Esophagus squamous epithelium (tissue), 5 donors: ENCODE measurements at regions not wholly inside any gene's neighbourhood (a gene's known extent, or its start where the extent isn't known, plus 50 kb on each side); places are given as distances from the start of the nearest gene placed in this dataset.

Experiments
- DNase-seq: peaks from one replicate; lab custom pipeline; 2025; lab: John Stamatoyannopoulos, UW
- H3K27ac ChIP-seq, 4 donors: fragments of 200-600 bp; sonication (generic); one replicate each; pipeline ENCODE4 v1.5.1; 2016 to 2019; ENCODE audit warnings: mild to moderate bottlenecking in 1 of 4
- H3K27me3 ChIP-seq, 4 donors: fragments of 200-600 bp; sonication (generic); 1 replicate in 3 of 4; 2 replicates in 1 of 4; pipeline versions ENCODE4 v1.5.1 to v1.6.0; 2017 to 2021; ENCODE audit warnings: antibody characterized with exemption in 1 of 4
- H3K36me3 ChIP-seq, 3 donors: fragments of 200-600 bp; sonication (generic); one replicate each; pipeline ENCODE4 v1.5.1; 2016 to 2019
- H3K4me1 ChIP-seq, 3 donors: fragments of 200-600 bp; sonication (generic); one replicate each; pipeline ENCODE4 v1.5.1; 2017 to 2019
- H3K4me3 ChIP-seq, 4 donors: fragments of 200-600 bp; sonication (generic); 1 replicate in 3 of 4; 2 replicates in 1 of 4; pipeline ENCODE4 v1.5.1; 2016 to 2019; ENCODE audit warnings: mild to moderate bottlenecking in 2 of 4, moderate library complexity in 1 of 4
- H3K9me3 ChIP-seq, 3 donors: fragments of 200-600 bp; sonication (generic); one replicate each; pipeline ENCODE4 v1.5.1; 2016 to 2019
- POLR2A ChIP-seq, 4 donors: fragments of 450-650 bp; IDR thresholded peaks; one replicate each; pipeline ENCODE4 v1.6.1; 2017; ENCODE audit warnings: antibody characterized with exemption in 4 of 4, mild to moderate bottlenecking in 4 of 4, moderate library complexity in 3 of 4
- WGBS, 2 donors: methylation state at CpG; one replicate each; pipeline ENCODE4 v1.1.5; 2018; 5-methylcytosine and 5-hydroxymethylcytosine counted together
- intact Hi-C: fragments of 100-400 bp; cut with DNase I; formaldehyde crosslinking; loops from one replicate; pipeline ENCODE4 v1.15.0; 2022
- TF ChIP-seq, protein P1 (sequence below), 6 experiments: fragments of 450-650 bp in 4 of 6; fragments of 200-600 bp in 2 of 6; sonication (generic) in 2 of 6; IDR thresholded peaks; one replicate each; pipeline ENCODE4 v1.5.1; 2016 to 2019; ENCODE audit warnings: antibody characterized with exemption in 6 of 6, mild to moderate bottlenecking in 4 of 6, moderate library complexity in 4 of 6
- donor health status: DM: yes; HTN: yes; CAD: no.

DNA sequence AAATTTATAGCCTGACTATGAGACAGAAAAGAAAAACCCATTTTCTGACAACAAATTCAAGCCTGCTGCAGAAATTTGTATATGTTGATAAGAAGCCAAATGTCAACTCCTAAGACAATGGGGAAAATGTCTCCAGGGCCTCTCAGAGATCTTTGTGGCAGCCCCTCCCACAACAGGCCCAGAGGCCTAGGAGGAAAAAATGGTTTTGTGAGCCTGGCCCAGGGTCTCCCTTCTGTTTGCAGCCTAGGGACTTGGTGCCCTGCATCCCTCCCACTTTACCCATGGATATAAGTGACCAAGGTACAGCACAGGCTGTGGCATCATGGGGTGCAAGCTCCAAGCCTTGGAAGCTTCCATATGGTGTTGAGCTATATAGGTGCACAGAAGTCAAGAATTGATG is 740.2 kb downstream of the SEMA5A start:
- peaks cover 0 to 16% (median 7%) of the 10 kb centered on the region in 3 donors for H3K9me3 ChIP-seq
- TF ChIP-seq, protein P1, sequence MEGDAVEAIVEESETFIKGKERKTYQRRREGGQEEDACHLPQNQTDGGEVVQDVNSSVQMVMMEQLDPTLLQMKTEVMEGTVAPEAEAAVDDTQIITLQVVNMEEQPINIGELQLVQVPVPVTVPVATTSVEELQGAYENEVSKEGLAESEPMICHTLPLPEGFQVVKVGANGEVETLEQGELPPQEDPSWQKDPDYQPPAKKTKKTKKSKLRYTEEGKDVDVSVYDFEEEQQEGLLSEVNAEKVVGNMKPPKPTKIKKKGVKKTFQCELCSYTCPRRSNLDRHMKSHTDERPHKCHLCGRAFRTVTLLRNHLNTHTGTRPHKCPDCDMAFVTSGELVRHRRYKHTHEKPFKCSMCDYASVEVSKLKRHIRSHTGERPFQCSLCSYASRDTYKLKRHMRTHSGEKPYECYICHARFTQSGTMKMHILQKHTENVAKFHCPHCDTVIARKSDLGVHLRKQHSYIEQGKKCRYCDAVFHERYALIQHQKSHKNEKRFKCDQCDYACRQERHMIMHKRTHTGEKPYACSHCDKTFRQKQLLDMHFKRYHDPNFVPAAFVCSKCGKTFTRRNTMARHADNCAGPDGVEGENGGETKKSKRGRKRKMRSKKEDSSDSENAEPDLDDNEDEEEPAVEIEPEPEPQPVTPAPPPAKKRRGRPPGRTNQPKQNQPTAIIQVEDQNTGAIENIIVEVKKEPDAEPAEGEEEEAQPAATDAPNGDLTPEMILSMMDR (IDR thresholded peaks at IDR 0.05): no peak
- no peak for TF ChIP-seq POLR2A (IDR thresholded peaks at IDR 0.05)
- no peaks in the 10 kb centered on the region for H3K27me3 ChIP-seq
- H3K36me3 ChIP-seq: no peaks in the 10 kb centered on the region
- no peak overlapping the region for H3K27ac ChIP-seq
- H3K4me3 ChIP-seq: no peak overlapping the region
- intact Hi-C loops: no loop called here
- no peak for DNase-seq
- H3K4me1 ChIP-seq: no peaks in the 10 kb centered on the region

DNA sequence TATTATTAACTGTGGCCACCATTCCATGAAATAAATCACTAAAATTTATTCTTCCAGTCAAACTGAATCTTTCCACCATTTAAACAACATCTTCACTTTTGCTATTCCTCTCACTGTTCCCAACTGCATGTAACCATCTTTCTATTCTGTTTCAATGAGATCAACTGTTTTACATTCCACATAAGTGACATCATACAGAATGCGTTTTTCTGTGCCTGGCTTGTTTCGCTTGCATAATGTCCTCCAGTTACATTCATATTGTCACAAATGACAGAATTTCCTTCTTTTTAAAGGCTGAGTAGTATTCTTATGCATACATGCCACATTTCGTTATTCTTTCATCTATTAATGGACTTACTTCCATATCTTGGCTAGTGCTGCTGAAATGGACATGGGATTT is 738.2 kb downstream of the SEMA5A start:
- Histone ChIP-seq H3K9me3 (peaks cover 0 to 16% (median 5%) of the 10 kb centered on the region in 3 donors), H3K36me3 (no peaks in the 10 kb centered on the region), H3K27me3 (no peaks in the 10 kb centered on the region), H3K4me3 (no peak overlapping the region), H3K4me1 (no peaks in the 10 kb centered on the region), H3K27ac (no peak overlapping the region)
- TF ChIP-seq, protein P1 (IDR thresholded peaks at IDR 0.05): no peak
- TF ChIP-seq POLR2A (IDR thresholded peaks at IDR 0.05): no peak
- intact Hi-C loops: no loop called here
- WGBS, 2 donors: 35 to 42% methylated on average over 3 of the region's 3 CpGs
- no peak for DNase-seq

DNA sequence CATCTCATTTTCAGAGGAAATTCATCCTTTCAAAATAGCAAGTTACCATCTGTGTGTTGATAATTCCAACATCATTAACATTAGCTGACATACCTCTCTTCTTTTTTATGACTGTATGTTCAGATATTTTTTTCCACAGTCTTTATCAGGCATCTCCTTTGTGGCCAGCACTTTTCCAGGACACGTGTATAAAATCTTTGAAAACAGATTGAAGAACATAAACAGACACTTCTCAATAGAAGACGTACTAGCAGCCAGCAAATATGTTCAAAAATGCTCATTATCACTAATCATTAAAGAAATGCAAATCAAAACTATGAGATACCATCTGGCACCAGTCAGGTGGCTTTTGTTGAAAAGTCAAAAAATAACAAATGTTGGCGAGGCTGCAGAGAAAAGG is 734.3 kb downstream of the SEMA5A start:
- no peak overlapping the region for H3K4me3 ChIP-seq
- no peaks in the 10 kb centered on the region for H3K9me3 ChIP-seq
- 47 to 57% methylated on average over 3 of the region's 3 CpGs for WGBS, 2 donors
- H3K4me1 ChIP-seq: no peaks in the 10 kb centered on the region
- TF ChIP-seq, protein P1 (IDR thresholded peaks at IDR 0.05): no peak
- TF ChIP-seq POLR2A (IDR thresholded peaks at IDR 0.05): no peak
- no peaks in the 10 kb centered on the region for H3K36me3 ChIP-seq
- no peaks in the 10 kb centered on the region for H3K27me3 ChIP-seq
- H3K27ac ChIP-seq: no peak overlapping the region
- intact Hi-C loops: no loop called here
- no peak for DNase-seq

DNA sequence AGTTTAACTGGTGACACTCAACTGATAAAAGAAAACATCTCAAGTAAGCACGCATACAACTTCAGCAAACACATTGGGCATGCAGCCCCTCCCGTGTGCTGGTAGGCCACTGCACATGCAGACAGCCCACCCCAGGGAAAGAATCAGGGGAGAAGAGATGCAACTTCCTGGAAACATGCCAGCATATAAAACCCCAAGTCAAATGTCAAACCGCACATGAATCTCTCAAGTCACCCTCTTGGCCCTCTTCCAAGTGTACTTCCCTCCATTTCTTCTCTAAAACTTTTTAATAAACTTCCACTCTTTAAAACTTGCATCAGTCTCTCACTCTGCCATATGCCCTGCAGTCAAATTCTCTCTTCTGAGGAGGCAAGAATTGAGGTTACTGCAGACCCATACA is 732.7 kb downstream of the SEMA5A start:
- 70 to 73% methylated on average over 3 of the region's 3 CpGs for WGBS, 2 donors
- H3K4me1 ChIP-seq: no peaks in the 10 kb centered on the region

DNA sequence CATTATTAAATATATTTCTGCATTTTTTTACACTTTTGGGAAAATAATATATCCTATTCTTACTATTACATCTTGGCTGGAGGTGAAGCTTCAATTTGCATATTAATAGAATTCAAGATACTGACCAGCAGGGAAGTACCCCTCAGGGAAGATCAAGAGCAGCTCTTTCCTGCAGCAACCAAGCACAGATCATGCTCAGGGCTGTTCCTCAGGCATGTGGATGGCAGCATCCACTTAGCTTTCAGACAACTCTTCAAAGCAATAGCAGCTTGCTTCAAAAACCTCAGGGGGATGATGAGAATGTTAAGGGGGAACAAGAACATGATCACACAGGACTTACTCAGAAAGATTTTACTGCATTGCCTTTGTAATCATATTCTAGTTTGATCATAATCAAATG is 731.8 kb downstream of the SEMA5A start:
- Histone ChIP-seq H3K36me3 (no peaks in the 10 kb centered on the region), H3K27me3 (no peaks in the 10 kb centered on the region), H3K4me3 (no peak overlapping the region), H3K27ac (no peak overlapping the region), H3K4me1 (no peaks in the 10 kb centered on the region), H3K9me3 (no peaks in the 10 kb centered on the region)
- TF ChIP-seq, protein P1 (IDR thresholded peaks at IDR 0.05): no peak
- no peak for TF ChIP-seq POLR2A (IDR thresholded peaks at IDR 0.05)
- DNase-seq: no peak
- intact Hi-C loops: no loop called here

More for the DNA sequence above, 732.7 kb downstream of the SEMA5A start:
- Histone ChIP-seq H3K4me3 (no peak overlapping the region), H3K9me3 (no peaks in the 10 kb centered on the region), H3K36me3 (no peaks in the 10 kb centered on the region), H3K27ac (no peak overlapping the region), H3K27me3 (no peaks in the 10 kb centered on the region)
- DNase-seq: no peak
- intact Hi-C loops: no loop called here
- no peak for TF ChIP-seq POLR2A (IDR thresholded peaks at IDR 0.05)
- TF ChIP-seq, protein P1 (IDR thresholded peaks at IDR 0.05): no peak
